Adrenal gland (tissue), 5 donors: ENCODE measurements at regions not wholly inside any gene's neighbourhood (a gene's known extent, or its start where the extent isn't known, plus 50 kb on each side); places are given as distances from the start of the nearest gene placed in this dataset.

Experiments used
- CTCF ChIP-seq, 6 experiments: fragments of 450-650 bp in 4 of 6; fragments of 200-600 bp in 2 of 6; sonication (generic) in 1 of 6; IDR thresholded peaks; 1 replicate in 5 of 6; 2 replicates in 1 of 6; pipeline versions ENCODE4 v1.5.1 to v1.8.0; 2016 to 2021; ENCODE audit warnings: antibody characterized with exemption in 6 of 6, mild to moderate bottlenecking in 2 of 6, moderate library complexity in 1 of 6
- POLR2A ChIP-seq, 2 donors: fragments of 450-650 bp; IDR thresholded peaks; one replicate each; pipeline ENCODE4 v1.6.1; 2017; ENCODE audit warnings: antibody characterized with exemption in 2 of 2, mild to moderate bottlenecking in 2 of 2, moderate library complexity in 1 of 2
- donor health status: DM: no; HTN: no; CAD: no.

GRCh38 chr21:25457411-25457810, 149.9 kb downstream of the MRPL39 start:
- TF ChIP-seq CTCF (IDR thresholded peaks at IDR 0.05) (no peak), POLR2A (IDR thresholded peaks at IDR 0.05) (no peak)
